ENCODE measurements at regions not wholly inside any gene's neighbourhood (a gene's known extent, or its start where the extent isn't known, plus 50 kb on each side); places are given as distances from the start of the nearest gene placed in this dataset.
"Not testable (repeated sequence)": the region's sequence is repeated elsewhere in the genome, so short reads cannot be mapped to it uniquely, and the experiment has no call there.

DNA sequence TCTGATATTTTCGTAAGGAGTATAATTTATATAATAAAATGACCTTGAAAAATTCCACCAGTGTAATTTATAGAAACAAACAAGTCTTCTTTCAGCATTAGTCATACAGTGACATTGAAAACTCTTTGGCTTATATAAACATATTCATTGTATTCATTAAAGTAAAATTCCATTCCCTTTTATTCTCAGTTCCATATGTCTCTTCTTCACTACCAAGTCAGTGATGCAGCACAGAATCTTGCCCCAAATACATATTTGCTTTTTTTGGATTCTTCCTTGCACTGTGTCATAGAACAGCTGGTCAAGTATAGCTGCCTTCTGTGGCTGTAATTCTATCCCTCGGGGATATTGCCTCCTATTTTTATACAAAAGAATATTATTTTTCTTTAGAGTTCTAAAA is 884.5 kb upstream of the POT1 start:
- no peaks in the 10 kb centered on the region for H4K20me1 ChIP-seq (ENCODE audit: insufficient read depth)
- H3K27me3 ChIP-seq (replicated peaks; ENCODE audit: insufficient read depth): no peaks in the 10 kb centered on the region
- no peaks in the 10 kb centered on the region for H3K4me1 ChIP-seq (ENCODE audit: insufficient read depth)
- no peaks in the 10 kb centered on the region for H3K9me2 ChIP-seq (ENCODE audit: insufficient read depth)
- TF ChIP-seq EZH2 (IDR thresholded peaks at IDR 0.05; ENCODE audit: insufficient read depth, poor library complexity, severe bottlenecking): no peak
- TF ChIP-seq EZH2phosphoT487 (IDR thresholded peaks at IDR 0.05; ENCODE audit: insufficient read depth, low read depth): no peak
- 0 to 1% methylated on average over 2 of the region's 2 CpGs for WGBS, 2 experiments (ENCODE audit: low coverage in 1 of 2, low lambda C conversion rate in 2 of 2, missing lambda C conversion rate in 2 of 2)
- no peaks in the 10 kb centered on the region for H3K9me3 ChIP-seq (ENCODE audit: low read depth)
- H3K9ac ChIP-seq: no peak overlapping the region
- H3K4me2 ChIP-seq (ENCODE audit: unreplicated experiment): no peak overlapping the region
- no peak for DNase-seq
- no peaks in the 10 kb centered on the region for H3K79me2 ChIP-seq (ENCODE audit: insufficient read depth)
- no peaks in the 10 kb centered on the region for H3F3A ChIP-seq (ENCODE audit: insufficient read depth)
- no peaks in the 10 kb centered on the region for H3K36me3 ChIP-seq (ENCODE audit: low read depth)
- no peak overlapping the region for H3K27ac ChIP-seq
- no peak overlapping the region for H2AFZ ChIP-seq
- H3K4me3 ChIP-seq: no peak overlapping the region
- in situ Hi-C loops (cut with MboI): no loop called here

DNA sequence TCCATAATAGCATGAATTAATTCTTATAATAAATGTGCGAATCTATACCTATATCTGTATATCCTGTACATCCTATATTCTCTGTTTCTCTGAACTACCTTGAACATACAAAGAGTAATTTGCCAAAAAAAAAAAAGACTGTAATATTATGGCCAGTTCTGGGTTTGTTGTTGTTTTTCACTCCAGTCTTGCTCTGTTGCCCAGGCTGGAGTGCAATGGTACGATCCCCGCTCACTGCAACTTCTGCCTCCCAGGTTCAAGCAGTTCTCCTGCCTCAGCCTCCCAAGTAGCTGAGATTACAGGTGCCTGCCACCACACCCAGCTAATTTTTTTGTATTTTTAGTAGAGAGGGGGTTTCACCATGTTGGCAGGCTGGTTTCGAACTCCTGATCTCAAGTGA is 876.9 kb upstream of the POT1 start:
- H3K27me3 ChIP-seq (replicated peaks; ENCODE audit: insufficient read depth); H3K27ac ChIP-seq; H3K79me2 ChIP-seq (ENCODE audit: insufficient read depth); H3K36me3 ChIP-seq (ENCODE audit: low read depth); H3K4me1 ChIP-seq (ENCODE audit: insufficient read depth); H2AFZ ChIP-seq; H3K4me2 ChIP-seq (ENCODE audit: unreplicated experiment); H4K20me1 ChIP-seq (ENCODE audit: insufficient read depth); H3K4me3 ChIP-seq; H3K9me3 ChIP-seq (ENCODE audit: low read depth); H3F3A ChIP-seq (ENCODE audit: insufficient read depth); H3K9me2 ChIP-seq (ENCODE audit: insufficient read depth); DNase-seq; in situ Hi-C loops (cut with MboI); H3K9ac ChIP-seq: not testable (repeated sequence)
- 57 to 65% methylated on average over 4 of the region's 4 CpGs for WGBS, 2 experiments (ENCODE audit: low coverage in 1 of 2, low lambda C conversion rate in 2 of 2, missing lambda C conversion rate in 2 of 2)

DNA sequence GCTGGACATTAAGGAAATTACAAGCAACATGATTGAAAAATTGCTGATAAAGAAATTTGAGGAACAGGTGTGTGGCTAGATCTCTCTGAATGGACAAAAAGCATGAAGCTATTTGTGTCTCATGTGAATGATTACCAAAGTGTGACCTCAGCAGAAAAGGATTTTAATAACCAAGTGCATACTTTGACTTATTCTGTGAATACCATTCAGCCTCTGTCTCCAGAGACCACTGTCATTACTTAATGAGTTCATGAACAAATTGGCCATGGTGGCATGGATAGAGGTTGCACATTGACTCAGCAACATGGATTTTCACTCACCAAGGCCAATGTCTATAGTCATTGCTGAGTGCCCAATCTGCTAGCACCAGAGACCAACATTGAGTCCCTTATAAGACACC is 874.6 kb upstream of the POT1 start:
- Histone ChIP-seq H3K4me1 (ENCODE audit: insufficient read depth) (no peaks in the 10 kb centered on the region), H3K9me3 (ENCODE audit: low read depth) (no peaks in the 10 kb centered on the region), H3K36me3 (ENCODE audit: low read depth) (no peaks in the 10 kb centered on the region), H3K27me3 (replicated peaks; ENCODE audit: insufficient read depth) (no peaks in the 10 kb centered on the region), H3K79me2 (ENCODE audit: insufficient read depth) (no peaks in the 10 kb centered on the region), H3K4me2 (ENCODE audit: unreplicated experiment) (no peak overlapping the region), H3K9ac (no peak overlapping the region), H3K27ac (no peak overlapping the region), H3F3A (ENCODE audit: insufficient read depth) (no peaks in the 10 kb centered on the region), H2AFZ (no peak overlapping the region), H3K9me2 (ENCODE audit: insufficient read depth) (no peaks in the 10 kb centered on the region), H4K20me1 (ENCODE audit: insufficient read depth) (no peaks in the 10 kb centered on the region), H3K4me3 (no peak overlapping the region)
- DNase-seq: no peak
- in situ Hi-C loops (cut with MboI): no loop called here
- TF ChIP-seq EZH2phosphoT487 (IDR thresholded peaks at IDR 0.05; ENCODE audit: insufficient read depth, low read depth) (no peak), EZH2 (IDR thresholded peaks at IDR 0.05; ENCODE audit: insufficient read depth, poor library complexity, severe bottlenecking) (no peak)

DNA sequence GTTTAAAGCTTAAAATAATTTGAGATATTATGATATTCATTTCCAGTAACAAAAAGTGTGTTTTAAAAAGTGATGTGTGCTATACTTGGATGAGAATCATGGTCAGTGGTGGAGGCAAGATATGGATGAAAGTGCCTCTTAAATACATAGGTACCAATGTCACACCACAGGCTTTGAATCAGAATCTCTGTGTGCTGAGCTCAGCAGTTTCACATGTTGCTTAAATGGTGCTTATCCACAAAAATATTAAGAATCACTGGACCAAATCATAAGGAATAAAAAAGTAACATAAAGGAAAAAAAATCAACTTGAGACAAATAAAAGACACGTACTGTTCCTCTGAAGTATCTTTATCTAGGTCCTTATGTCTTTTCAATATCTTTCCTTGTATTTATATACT is 850.5 kb upstream of the POT1 start:
- Histone ChIP-seq H3K27ac (no peak overlapping the region), H3K4me1 (ENCODE audit: insufficient read depth) (no peaks in the 10 kb centered on the region), H3K4me2 (ENCODE audit: unreplicated experiment) (no peak overlapping the region), H3K27me3 (replicated peaks; ENCODE audit: insufficient read depth) (no peaks in the 10 kb centered on the region), H4K20me1 (ENCODE audit: insufficient read depth) (no peaks in the 10 kb centered on the region), H3K9me2 (ENCODE audit: insufficient read depth) (no peaks in the 10 kb centered on the region), H3K79me2 (ENCODE audit: insufficient read depth) (no peaks in the 10 kb centered on the region), H3F3A (ENCODE audit: insufficient read depth) (no peaks in the 10 kb centered on the region), H2AFZ (no peak overlapping the region), H3K9ac (no peak overlapping the region), H3K36me3 (ENCODE audit: low read depth) (no peaks in the 10 kb centered on the region), H3K9me3 (ENCODE audit: low read depth) (no peaks in the 10 kb centered on the region), H3K4me3 (no peak overlapping the region)
- in situ Hi-C loops (cut with MboI): no loop called here
- no peak for DNase-seq
- no peak for TF ChIP-seq EZH2 (IDR thresholded peaks at IDR 0.05; ENCODE audit: insufficient read depth, poor library complexity, severe bottlenecking)
- no peak for TF ChIP-seq EZH2phosphoT487 (IDR thresholded peaks at IDR 0.05; ENCODE audit: insufficient read depth, low read depth)
- WGBS, 2 experiments (ENCODE audit: low coverage in 1 of 2, low lambda C conversion rate in 2 of 2, missing lambda C conversion rate in 2 of 2): 0 to 5% methylated on average over 1 of the region's 1 CpG

DNA sequence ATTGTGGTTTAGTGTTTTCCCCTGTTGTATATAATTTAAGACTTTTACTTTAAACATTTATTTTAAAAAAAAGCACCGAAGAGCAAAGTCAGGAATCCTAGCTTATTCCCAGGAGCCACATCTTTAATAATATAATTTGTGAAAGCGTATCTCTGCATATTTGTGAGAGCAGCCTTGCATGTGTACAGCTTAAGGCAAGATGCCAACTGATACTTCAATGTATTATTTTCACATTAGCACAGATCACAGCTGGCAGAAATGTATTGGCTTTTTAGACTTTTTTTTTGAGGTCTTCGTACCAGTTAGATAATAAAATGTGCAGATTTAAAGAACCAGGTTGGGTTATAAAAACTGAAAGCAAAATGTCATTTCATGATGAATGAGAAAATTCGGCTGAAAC is 845.7 kb upstream of the POT1 start:
- in situ Hi-C loops (cut with MboI): no loop called here
- Histone ChIP-seq H3K27me3 (replicated peaks; ENCODE audit: insufficient read depth) (no peaks in the 10 kb centered on the region), H3K27ac (no peak overlapping the region), H3K9ac (no peak overlapping the region), H3K4me1 (ENCODE audit: insufficient read depth) (no peaks in the 10 kb centered on the region), H3K4me3 (no peak overlapping the region), H3K9me3 (ENCODE audit: low read depth) (no peaks in the 10 kb centered on the region), H3F3A (ENCODE audit: insufficient read depth) (no peaks in the 10 kb centered on the region), H3K36me3 (ENCODE audit: low read depth) (no peaks in the 10 kb centered on the region), H3K4me2 (ENCODE audit: unreplicated experiment) (no peak overlapping the region), H3K79me2 (ENCODE audit: insufficient read depth) (no peaks in the 10 kb centered on the region), H3K9me2 (ENCODE audit: insufficient read depth) (no peaks in the 10 kb centered on the region), H4K20me1 (ENCODE audit: insufficient read depth) (no peaks in the 10 kb centered on the region), H2AFZ (no peak overlapping the region)
- no peak for DNase-seq
- 4 to 8% methylated on average over 4 of the region's 4 CpGs for WGBS, 2 experiments (ENCODE audit: low coverage in 1 of 2, low lambda C conversion rate in 2 of 2, missing lambda C conversion rate in 2 of 2)
- no peak for TF ChIP-seq EZH2 (IDR thresholded peaks at IDR 0.05; ENCODE audit: insufficient read depth, poor library complexity, severe bottlenecking)
- no peak for TF ChIP-seq EZH2phosphoT487 (IDR thresholded peaks at IDR 0.05; ENCODE audit: insufficient read depth, low read depth)
